Ovary (tissue), 7 donors: ENCODE measurements at regions not wholly inside any gene's neighbourhood (a gene's known extent, or its start where the extent isn't known, plus 50 kb on each side); places are given as distances from the start of the nearest gene placed in this dataset.

Experiments
- DNase-seq, 5 donors: peaks; one replicate each; pipeline ENCODE4 v3.0.0-alpha.2; 2019 to 2020
- H3K27ac ChIP-seq, 2 donors: fragments of 200-600 bp; one replicate each; pipeline versions ENCODE4 v1.5.1 to v1.8.0; 2019 to 2022
- H3K27me3 ChIP-seq: fragments of 200-600 bp; one replicate; pipeline ENCODE4 v1.8.0; 2022
- H3K36me3 ChIP-seq: fragments of 200-600 bp; sonication (generic); one replicate; pipeline ENCODE4 v1.5.1; 2019
- H3K4me1 ChIP-seq: one replicate; pipeline ENCODE4 v1.8.1; 2013; ENCODE audit warnings: mild to moderate bottlenecking, moderate library complexity; ENCODE audit not compliant: insufficient read depth
- H3K4me3 ChIP-seq: fragments of 200-600 bp; sonication (generic); one replicate; pipeline ENCODE4 v1.5.1; 2017
- H3K9me3 ChIP-seq, 2 donors: fragments of 200-600 bp in 1 of 2; sonication (generic) in 1 of 2; one replicate each; pipeline versions ENCODE4 v1.5.1 to v1.8.1; 2013 to 2019; ENCODE audit warnings: mild to moderate bottlenecking in 1 of 2, moderate library complexity in 1 of 2
- EP300 ChIP-seq: sonication (generic); formaldehyde crosslinking; IDR thresholded peaks from one replicate; pipeline ENCODE4 v1.6.1; 2017; ENCODE audit warnings: antibody characterized with exemption
- POLR2A ChIP-seq: fragments of 450-650 bp; IDR thresholded peaks from one replicate; pipeline ENCODE4 v1.6.1; 2017; ENCODE audit warnings: antibody characterized with exemption, mild to moderate bottlenecking, moderate library complexity
- WGBS, 3 donors: extraction: QIAGEN DNeasy Blood & Tissue Kit in 1 of 3; methylation state at CpG; one replicate each; pipeline versions ENCODE4 v1.1.5 to v1.1.7; 2013 to 2017; 5-methylcytosine and 5-hydroxymethylcytosine counted together
- intact Hi-C, 4 donors: fragments of 100-400 bp; cut with DNase I; formaldehyde crosslinking; loops; one replicate each; pipeline versions ENCODE4 v1.11.0 to v1.15.1; 2022 to 2023
- TF ChIP-seq, protein P1 (sequence below), 3 donors: fragments of 450-650 bp in 2 of 3; fragments of 200-600 bp in 1 of 3; IDR thresholded peaks; one replicate each; pipeline versions ENCODE4 v1.5.1 to v1.8.0; 2016 to 2022; ENCODE audit warnings: antibody characterized with exemption in 3 of 3, mild to moderate bottlenecking in 1 of 3
- donor health status: DM: no; HTN: no; CAD: no; lungs with moderate emphysema.
- donor health status: DM: no; HTN: no; CAD: no.
- donor health status: Bipolar disorder and iron deficiency.
- donor health status: DM: no; HTN: no; CAD: no.
- donor health status: DM: yes; HTN: yes; CAD: no.

DNA sequence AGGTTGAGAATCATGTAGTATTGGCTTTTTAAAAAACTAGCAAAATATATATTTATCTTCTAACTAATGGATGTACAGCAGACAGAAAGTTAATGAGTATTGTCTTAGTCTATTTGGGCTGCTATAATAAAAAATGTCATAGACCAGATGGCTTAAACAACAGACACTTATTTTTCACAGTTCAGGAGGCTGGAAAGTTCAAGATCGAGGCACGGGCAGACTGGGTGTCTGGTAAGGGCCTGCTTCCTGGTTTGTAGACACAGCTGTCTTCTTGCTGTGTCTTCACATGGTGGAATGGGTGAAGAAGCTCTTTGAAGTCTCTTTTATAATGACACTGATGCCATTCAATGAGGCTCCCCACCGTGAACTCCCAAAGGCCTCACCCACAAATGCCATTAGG, 70.1 kb upstream of the KRR1 start:
- H3K27me3 ChIP-seq, result no peaks in the 10 kb centered on the region
- TF ChIP-seq POLR2A (no peak), EP300 (no peak)
- TF ChIP-seq, protein P1, sequence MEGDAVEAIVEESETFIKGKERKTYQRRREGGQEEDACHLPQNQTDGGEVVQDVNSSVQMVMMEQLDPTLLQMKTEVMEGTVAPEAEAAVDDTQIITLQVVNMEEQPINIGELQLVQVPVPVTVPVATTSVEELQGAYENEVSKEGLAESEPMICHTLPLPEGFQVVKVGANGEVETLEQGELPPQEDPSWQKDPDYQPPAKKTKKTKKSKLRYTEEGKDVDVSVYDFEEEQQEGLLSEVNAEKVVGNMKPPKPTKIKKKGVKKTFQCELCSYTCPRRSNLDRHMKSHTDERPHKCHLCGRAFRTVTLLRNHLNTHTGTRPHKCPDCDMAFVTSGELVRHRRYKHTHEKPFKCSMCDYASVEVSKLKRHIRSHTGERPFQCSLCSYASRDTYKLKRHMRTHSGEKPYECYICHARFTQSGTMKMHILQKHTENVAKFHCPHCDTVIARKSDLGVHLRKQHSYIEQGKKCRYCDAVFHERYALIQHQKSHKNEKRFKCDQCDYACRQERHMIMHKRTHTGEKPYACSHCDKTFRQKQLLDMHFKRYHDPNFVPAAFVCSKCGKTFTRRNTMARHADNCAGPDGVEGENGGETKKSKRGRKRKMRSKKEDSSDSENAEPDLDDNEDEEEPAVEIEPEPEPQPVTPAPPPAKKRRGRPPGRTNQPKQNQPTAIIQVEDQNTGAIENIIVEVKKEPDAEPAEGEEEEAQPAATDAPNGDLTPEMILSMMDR (IDR thresholded peaks at IDR 0.05), result no peak
- intact Hi-C loops, result no loop called here
- no peak overlapping the region for H3K27ac ChIP-seq
- H3K36me3 ChIP-seq, result no peaks in the 10 kb centered on the region
- DNase-seq, result no peak
- H3K9me3 ChIP-seq, result no peaks in the 10 kb centered on the region
- H3K4me3 ChIP-seq, result no peak overlapping the region
- 80 to 84% (median 80%) methylated on average over 3 of the region's 3 CpGs for WGBS, 3 donors
- no peaks in the 10 kb centered on the region for H3K4me1 ChIP-seq

DNA sequence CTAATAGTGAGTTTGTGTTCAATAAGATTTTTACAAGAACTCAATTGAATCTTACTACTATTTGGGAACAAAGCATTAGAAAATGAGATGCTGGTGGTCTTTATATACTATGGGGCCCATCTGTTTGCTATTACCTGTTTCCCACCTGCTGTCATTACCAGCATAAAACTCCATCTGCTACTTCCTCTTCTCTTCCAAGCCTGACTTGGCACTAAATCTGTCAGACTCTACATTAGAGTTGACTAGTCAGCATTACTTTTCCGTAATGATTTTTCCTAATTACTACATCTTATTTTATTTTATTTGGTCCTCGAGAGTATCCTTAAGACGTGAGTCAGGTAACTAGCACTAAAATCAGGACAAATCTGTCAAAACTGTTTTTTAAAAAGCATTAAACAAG, 68.1 kb upstream of the KRR1 start:
- Histone ChIP-seq H3K27ac (no peak overlapping the region), H3K9me3 (no peaks in the 10 kb centered on the region), H3K4me3 (no peak overlapping the region), H3K27me3 (no peaks in the 10 kb centered on the region), H3K36me3 (no peaks in the 10 kb centered on the region), H3K4me1 (no peaks in the 10 kb centered on the region)
- no peak for TF ChIP-seq POLR2A
- TF ChIP-seq, protein P1 (IDR thresholded peaks at IDR 0.05), result no peak
- TF ChIP-seq EP300, result no peak
- intact Hi-C loops, result no loop called here
- 62 to 71% (median 65%) methylated on average over 3 of the region's 3 CpGs for WGBS, 3 donors
- no peak for DNase-seq

DNA sequence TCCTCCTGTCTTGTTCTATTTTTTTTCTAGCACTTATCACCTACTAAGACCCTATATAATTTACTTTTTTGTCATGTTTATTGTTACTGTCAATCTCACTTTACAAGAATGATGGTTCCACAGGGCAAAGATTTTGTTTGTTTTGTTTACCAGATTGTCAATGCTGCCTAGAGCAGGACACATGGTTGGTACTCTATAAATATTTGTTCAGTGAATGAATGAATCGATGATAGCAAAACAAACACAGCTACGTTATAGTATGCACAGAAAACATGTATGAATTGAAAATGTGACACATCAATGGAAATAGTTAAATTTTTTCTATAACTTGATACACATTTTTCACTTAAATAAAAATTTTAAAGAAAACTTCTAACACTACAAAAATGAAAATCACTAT, 67.1 kb upstream of the KRR1 start:
- TF ChIP-seq EP300 (no peak), POLR2A (no peak)
- TF ChIP-seq, protein P1 (IDR thresholded peaks at IDR 0.05), result no peak
- Histone ChIP-seq H3K27ac (no peak overlapping the region), H3K4me1 (no peaks in the 10 kb centered on the region), H3K4me3 (no peak overlapping the region), H3K36me3 (no peaks in the 10 kb centered on the region), H3K27me3 (no peaks in the 10 kb centered on the region), H3K9me3 (no peaks in the 10 kb centered on the region)
- intact Hi-C loops, result no loop called here
- WGBS, 3 donors, result 93 to 98% (median 95%) methylated on average over 2 of the region's 2 CpGs
- no peak for DNase-seq

DNA sequence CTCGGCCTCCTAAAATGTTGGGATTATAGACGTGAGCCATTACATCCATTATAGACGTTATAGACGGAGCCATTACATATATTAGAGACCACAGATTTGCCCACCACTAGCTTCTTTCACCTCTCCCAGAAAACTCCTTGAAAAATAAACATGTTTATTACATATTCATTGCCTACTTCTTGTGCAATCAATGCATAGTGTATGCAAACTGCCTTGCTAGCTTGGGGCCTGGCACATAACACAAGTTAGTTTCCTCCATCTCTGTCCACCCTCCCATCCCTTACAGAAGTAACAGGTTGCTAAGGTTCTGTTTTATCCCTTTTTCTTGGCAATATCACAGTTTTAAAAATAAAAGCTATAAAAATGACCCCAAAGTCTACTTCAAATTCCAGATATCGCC, 66.4 kb upstream of the KRR1 start:
- intact Hi-C loops, result no loop called here

More for the DNA sequence above, 66.4 kb upstream of the KRR1 start:
- Histone ChIP-seq H3K9me3 (no peaks in the 10 kb centered on the region), H3K4me3 (no peak overlapping the region), H3K27ac (no peak overlapping the region), H3K27me3 (no peaks in the 10 kb centered on the region), H3K4me1 (no peaks in the 10 kb centered on the region), H3K36me3 (no peaks in the 10 kb centered on the region)
- DNase-seq, result no peak
- WGBS, 3 donors, result 96 to 98% (median 97%) methylated on average over 5 of the region's 5 CpGs
- no peak for TF ChIP-seq EP300
- TF ChIP-seq, protein P1 (IDR thresholded peaks at IDR 0.05), result no peak
- no peak for TF ChIP-seq POLR2A
